ENCODE measurements at regions not wholly inside any gene's neighbourhood (a gene's known extent, or its start where the extent isn't known, plus 50 kb on each side); places are given as distances from the start of the nearest gene placed in this dataset.
"Not testable (repeated sequence)": the region's sequence is repeated elsewhere in the genome, so short reads cannot be mapped to it uniquely, and the experiment has no call there.

DNA sequence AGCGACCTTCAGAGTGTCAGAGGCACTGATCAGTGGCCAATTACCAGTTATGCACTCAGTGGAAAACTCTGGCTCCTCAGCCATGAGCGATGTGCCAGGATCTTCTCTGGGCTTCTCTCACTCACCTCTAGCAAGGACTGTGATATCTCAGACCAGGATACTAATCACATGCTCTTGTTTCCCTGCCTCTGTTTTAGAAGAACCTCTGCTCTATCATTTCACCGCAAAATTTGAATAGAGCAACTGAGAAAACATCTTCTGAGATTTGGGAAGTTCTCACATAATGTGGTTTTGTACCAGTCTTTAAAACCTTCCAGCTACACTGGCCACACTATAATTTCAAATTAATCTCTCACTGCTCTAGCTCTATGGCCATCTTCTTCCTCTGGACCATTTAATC is 325.8 kb upstream of the FRG2C start:
- H3K4me2 ChIP-seq (ENCODE audit: low read length), result no peak overlapping the region

DNA sequence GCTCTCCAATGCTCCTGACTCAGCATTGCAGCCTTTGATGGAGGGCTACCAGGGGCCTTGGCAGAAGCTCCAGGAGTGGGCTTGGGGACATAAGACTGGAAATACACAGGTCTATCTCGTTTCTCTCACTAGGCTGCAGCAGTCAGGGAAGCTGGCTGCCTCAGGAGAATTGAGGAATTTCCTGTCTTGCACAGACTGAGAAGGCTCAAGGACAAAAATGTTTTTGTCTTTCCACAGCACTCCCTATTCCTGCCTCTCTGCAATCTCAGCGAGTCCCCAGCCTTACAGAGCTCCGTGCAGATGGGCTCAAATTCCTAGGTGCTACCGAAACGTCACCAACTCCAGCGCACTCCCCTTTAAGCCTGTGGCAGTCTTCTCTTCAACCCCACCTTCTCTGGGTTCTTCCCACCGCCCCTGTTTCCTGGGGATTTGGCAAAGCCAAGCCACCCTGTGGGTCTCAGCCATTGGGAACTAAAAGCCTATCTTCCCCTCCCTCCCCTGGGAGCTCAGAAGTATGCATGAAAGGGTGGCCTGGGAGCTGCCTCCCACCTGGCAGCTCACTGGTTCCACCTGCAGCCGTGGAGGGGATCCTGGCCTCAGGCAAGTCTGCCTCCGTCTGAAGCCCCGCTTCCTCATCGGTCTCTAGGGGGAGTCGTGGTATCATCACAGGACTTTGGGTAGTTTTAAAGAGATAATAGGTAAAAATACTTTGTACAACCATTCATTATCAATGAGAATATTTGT is 322.6 kb upstream of the FRG2C start:
- H3F3A ChIP-seq (ENCODE audit: insufficient read depth, low read length), result no peaks in the 10 kb centered on the region
- TF ChIP-seq EZH2 (IDR thresholded peaks at IDR 0.05; ENCODE audit: borderline replicate concordance, low read length), result no peak
- TF ChIP-seq, protein P1, sequence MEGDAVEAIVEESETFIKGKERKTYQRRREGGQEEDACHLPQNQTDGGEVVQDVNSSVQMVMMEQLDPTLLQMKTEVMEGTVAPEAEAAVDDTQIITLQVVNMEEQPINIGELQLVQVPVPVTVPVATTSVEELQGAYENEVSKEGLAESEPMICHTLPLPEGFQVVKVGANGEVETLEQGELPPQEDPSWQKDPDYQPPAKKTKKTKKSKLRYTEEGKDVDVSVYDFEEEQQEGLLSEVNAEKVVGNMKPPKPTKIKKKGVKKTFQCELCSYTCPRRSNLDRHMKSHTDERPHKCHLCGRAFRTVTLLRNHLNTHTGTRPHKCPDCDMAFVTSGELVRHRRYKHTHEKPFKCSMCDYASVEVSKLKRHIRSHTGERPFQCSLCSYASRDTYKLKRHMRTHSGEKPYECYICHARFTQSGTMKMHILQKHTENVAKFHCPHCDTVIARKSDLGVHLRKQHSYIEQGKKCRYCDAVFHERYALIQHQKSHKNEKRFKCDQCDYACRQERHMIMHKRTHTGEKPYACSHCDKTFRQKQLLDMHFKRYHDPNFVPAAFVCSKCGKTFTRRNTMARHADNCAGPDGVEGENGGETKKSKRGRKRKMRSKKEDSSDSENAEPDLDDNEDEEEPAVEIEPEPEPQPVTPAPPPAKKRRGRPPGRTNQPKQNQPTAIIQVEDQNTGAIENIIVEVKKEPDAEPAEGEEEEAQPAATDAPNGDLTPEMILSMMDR (IDR thresholded peaks at IDR 0.05; ENCODE audit: low read length), result peak; percentile 25; the same call in 1 of the 2 replicates
- H2AFZ ChIP-seq (ENCODE audit: low read length), result no peak overlapping the region
- H3K36me3 ChIP-seq (ENCODE audit: insufficient read depth, low read length), result no peaks in the 10 kb centered on the region
- H3K79me2 ChIP-seq (ENCODE audit: insufficient read depth, low read length), result no peaks in the 10 kb centered on the region
- H4K20me1 ChIP-seq (ENCODE audit: insufficient read depth, low read length), result no peaks in the 10 kb centered on the region
- no peak overlapping the region for H3K27ac ChIP-seq (ENCODE audit: low read depth, low read length, poor library complexity, severe bottlenecking)
- no peak overlapping the region for H3K4me3 ChIP-seq (ENCODE audit: low read depth, low read length, poor library complexity, severe bottlenecking)
- H3K9me2 ChIP-seq (ENCODE audit: low read depth, low read length), result no peaks in the 10 kb centered on the region
- H3K9ac ChIP-seq (ENCODE audit: low read length), result no peak overlapping the region
- no peaks in the 10 kb centered on the region for H3K4me1 ChIP-seq (ENCODE audit: insufficient read depth, low read length, severe bottlenecking)
- H3K27me3 ChIP-seq (ENCODE audit: insufficient read depth, low read length), result no peaks in the 10 kb centered on the region
- no peak overlapping the region for H3K4me2 ChIP-seq (ENCODE audit: low read length)
- no peaks in the 10 kb centered on the region for H3K9me3 ChIP-seq (ENCODE audit: low read length)

More for the DNA sequence above, 325.8 kb upstream of the FRG2C start:
- H3F3A ChIP-seq (ENCODE audit: insufficient read depth, low read length), result no peaks in the 10 kb centered on the region
- no peaks in the 10 kb centered on the region for H3K9me2 ChIP-seq (ENCODE audit: low read depth, low read length)
- H3K27ac ChIP-seq (ENCODE audit: low read depth, low read length, poor library complexity, severe bottlenecking), result no peak overlapping the region
- no peaks in the 10 kb centered on the region for H3K36me3 ChIP-seq (ENCODE audit: insufficient read depth, low read length)
- TF ChIP-seq EZH2 (IDR thresholded peaks at IDR 0.05; ENCODE audit: borderline replicate concordance, low read length), result no peak
- TF ChIP-seq, protein P1 (IDR thresholded peaks at IDR 0.05; ENCODE audit: low read length), result no peak
- H2AFZ ChIP-seq (ENCODE audit: low read length), result no peak overlapping the region
- no peaks in the 10 kb centered on the region for H3K27me3 ChIP-seq (ENCODE audit: insufficient read depth, low read length)
- H3K4me3 ChIP-seq (ENCODE audit: low read depth, low read length, poor library complexity, severe bottlenecking), result no peak overlapping the region
- no peaks in the 10 kb centered on the region for H3K79me2 ChIP-seq (ENCODE audit: insufficient read depth, low read length)
- no peaks in the 10 kb centered on the region for H4K20me1 ChIP-seq (ENCODE audit: insufficient read depth, low read length)
- H3K4me1 ChIP-seq (ENCODE audit: insufficient read depth, low read length, severe bottlenecking), result no peaks in the 10 kb centered on the region
- H3K9me3 ChIP-seq (ENCODE audit: low read length), result no peaks in the 10 kb centered on the region
- H3K9ac ChIP-seq (ENCODE audit: low read length), result no peak overlapping the region

DNA sequence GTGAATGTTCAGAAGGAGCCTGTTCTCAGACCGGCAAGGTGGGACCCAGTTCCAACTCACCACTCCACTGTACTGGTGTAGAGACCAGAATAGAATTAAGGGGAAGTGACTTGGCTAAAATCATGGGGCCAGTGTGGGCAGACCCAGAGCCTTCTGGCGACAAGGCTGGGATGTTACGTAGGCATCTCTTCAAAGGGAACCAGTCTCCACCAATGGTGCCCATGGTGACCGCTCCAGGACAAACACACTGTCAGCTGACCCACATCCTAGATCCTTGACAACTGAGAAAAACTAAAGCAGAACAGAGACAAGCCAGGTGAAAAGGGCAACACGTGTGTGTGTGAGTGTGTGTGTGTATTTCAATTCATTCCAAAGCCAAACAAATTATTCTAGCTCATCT is 321.7 kb upstream of the FRG2C start:
- no peaks in the 10 kb centered on the region for H3F3A ChIP-seq (ENCODE audit: insufficient read depth, low read length)
- H3K4me3 ChIP-seq (ENCODE audit: low read depth, low read length, poor library complexity, severe bottlenecking), result no peak overlapping the region
- H3K9me3 ChIP-seq (ENCODE audit: low read length), result no peaks in the 10 kb centered on the region
- H3K9ac ChIP-seq (ENCODE audit: low read length), result no peak overlapping the region
- TF ChIP-seq, protein P1 (IDR thresholded peaks at IDR 0.05; ENCODE audit: low read length), result no peak
- no peak for TF ChIP-seq EZH2 (IDR thresholded peaks at IDR 0.05; ENCODE audit: borderline replicate concordance, low read length)
- H3K9me2 ChIP-seq (ENCODE audit: low read depth, low read length), result no peaks in the 10 kb centered on the region
- H3K79me2 ChIP-seq (ENCODE audit: insufficient read depth, low read length), result no peaks in the 10 kb centered on the region
- no peaks in the 10 kb centered on the region for H3K27me3 ChIP-seq (ENCODE audit: insufficient read depth, low read length)
- H3K36me3 ChIP-seq (ENCODE audit: insufficient read depth, low read length), result no peaks in the 10 kb centered on the region
- no peak overlapping the region for H3K27ac ChIP-seq (ENCODE audit: low read depth, low read length, poor library complexity, severe bottlenecking)
- no peaks in the 10 kb centered on the region for H4K20me1 ChIP-seq (ENCODE audit: insufficient read depth, low read length)
- H3K4me1 ChIP-seq (ENCODE audit: insufficient read depth, low read length, severe bottlenecking), result no peaks in the 10 kb centered on the region
- no peak overlapping the region for H3K4me2 ChIP-seq (ENCODE audit: low read length)
- no peak overlapping the region for H2AFZ ChIP-seq (ENCODE audit: low read length)

DNA sequence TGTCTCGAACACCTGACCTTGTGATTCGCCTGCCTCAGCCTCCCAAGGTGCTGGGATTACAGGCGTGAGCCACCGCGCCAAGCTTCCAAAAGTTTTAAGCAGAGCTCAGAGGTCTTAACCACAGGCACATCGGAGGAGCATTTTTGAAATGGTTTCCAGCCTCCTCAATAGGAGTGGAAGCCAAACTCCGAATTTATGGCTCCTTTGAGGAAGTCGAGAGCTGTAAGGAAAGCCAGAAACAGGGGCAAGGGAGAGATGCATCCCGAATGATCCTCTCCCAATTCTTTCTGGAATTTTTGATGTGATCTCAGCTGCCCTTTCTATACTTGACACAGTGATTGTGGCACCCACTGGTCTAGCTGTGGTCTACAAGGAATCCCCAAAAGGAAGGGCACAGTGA is 313.6 kb upstream of the FRG2C start:
- not testable (repeated sequence) for H4K20me1 ChIP-seq (ENCODE audit: insufficient read depth, low read length); H3K9ac ChIP-seq (ENCODE audit: low read length); H3F3A ChIP-seq (ENCODE audit: insufficient read depth, low read length); H3K79me2 ChIP-seq (ENCODE audit: insufficient read depth, low read length); H3K27ac ChIP-seq (ENCODE audit: low read depth, low read length, poor library complexity, severe bottlenecking); H3K9me3 ChIP-seq (ENCODE audit: low read length); H3K27me3 ChIP-seq (ENCODE audit: insufficient read depth, low read length); H3K4me1 ChIP-seq (ENCODE audit: insufficient read depth, low read length, severe bottlenecking); H3K4me2 ChIP-seq (ENCODE audit: low read length); H2AFZ ChIP-seq (ENCODE audit: low read length); H3K36me3 ChIP-seq (ENCODE audit: insufficient read depth, low read length); H3K9me2 ChIP-seq (ENCODE audit: low read depth, low read length); H3K4me3 ChIP-seq (ENCODE audit: low read depth, low read length, poor library complexity, severe bottlenecking)

Data from OCI-LY1 (cell line).